GM10266 (cell line): ENCODE measurements at regions not wholly inside any gene's neighbourhood (a gene's known extent, or its start where the extent isn't known, plus 50 kb on each side); places are given as distances from the start of the nearest gene placed in this dataset.

Experiments used
- DNase-seq: peaks from one replicate; pipeline ENCODE4 v3.0.0; 2012; ENCODE audit errors: extremely low spot score
- CTCF ChIP-seq: IDR thresholded peaks from 2 replicates; pipeline ENCODE4 v1.5.1; 2012; ENCODE audit warnings: mild to moderate bottlenecking, low read depth; ENCODE audit not compliant: control insufficient read depth, insufficient read depth; ENCODE audit errors: missing control alignments

- TF ChIP-seq CTCF = no peak
These were observed 288.7 kb upstream of the DDHD1 start for GRCh38 chr14:53441789-53442188.

GRCh38 chr14:53437858-53438257 lies 284.7 kb upstream of the DDHD1 start:
- TF ChIP-seq CTCF = no peak
- DNase-seq = no peak

More at GRCh38 chr14:53441789-53442188, 288.7 kb upstream of the DDHD1 start:
- no peak for DNase-seq

GRCh38 chr14:53432378-53432802 lies 279.3 kb upstream of the DDHD1 start:
- DNase-seq = peak; percentile 50
- TF ChIP-seq CTCF = peak; percentile 62

- TF ChIP-seq CTCF = no peak
- DNase-seq = no peak
These were observed 277.7 kb upstream of the DDHD1 start for GRCh38 chr14:53430870-53431269.

- TF ChIP-seq CTCF = peak; percentile 22
- DNase-seq = peak; percentile 14
These were observed 259.9 kb upstream of the DDHD1 start for GRCh38 chr14:53412819-53413675.

- DNase-seq = no peak
- TF ChIP-seq CTCF = no peak
These were observed 258.0 kb upstream of the DDHD1 start for GRCh38 chr14:53411125-53411524.

- no peak for DNase-seq
- TF ChIP-seq CTCF = no peak
These were observed 256.8 kb upstream of the DDHD1 start for GRCh38 chr14:53409969-53410368.
